GM21447 (cell line): ENCODE measurements at regions not wholly inside any gene's neighbourhood (a gene's known extent, or its start where the extent isn't known, plus 50 kb on each side); places are given as distances from the start of the nearest gene placed in this dataset.

Source experiments
- ATAC-seq: cut with Tn5 transposase; IDR thresholded peaks from one replicate; pipeline ENCODE4 v1.9.1; 2021; ENCODE audit not compliant: unreplicated experiment

- no peak for ATAC-seq
These were observed 57.3 kb downstream of the KCNA4 start for GRCh38 chr11:29959488-29959887.

DNA sequence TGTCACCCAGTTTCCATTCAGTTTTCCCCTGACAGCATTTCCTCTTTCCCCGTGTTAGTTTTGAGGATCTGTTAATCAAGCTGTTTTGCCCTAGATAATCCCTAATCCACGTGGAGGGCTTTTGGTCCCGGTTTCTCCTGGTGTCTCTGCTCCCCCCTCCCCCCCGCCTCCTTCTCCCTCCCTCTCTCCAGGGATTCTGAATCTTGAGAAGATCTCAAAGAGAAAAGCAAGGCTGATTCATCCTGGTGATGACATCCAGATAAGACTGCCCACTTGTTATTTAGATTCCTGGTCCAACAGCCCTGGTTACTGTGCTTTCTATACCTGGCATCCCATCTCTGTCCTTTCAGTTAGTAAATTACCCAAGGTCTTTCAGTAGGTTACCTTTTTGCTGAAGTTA is 59.4 kb downstream of the KCNA4 start:
- no peak for ATAC-seq

- ATAC-seq, result no peak
These were observed 60.7 kb downstream of the KCNA4 start for GRCh38 chr11:29956076-29956556.

- ATAC-seq, result no peak
These were observed 73.5 kb downstream of the KCNA4 start for GRCh38 chr11:29943347-29943746.

GRCh38 chr11:29937526-29937925 is 79.3 kb downstream of the KCNA4 start:
- no peak for ATAC-seq

DNA sequence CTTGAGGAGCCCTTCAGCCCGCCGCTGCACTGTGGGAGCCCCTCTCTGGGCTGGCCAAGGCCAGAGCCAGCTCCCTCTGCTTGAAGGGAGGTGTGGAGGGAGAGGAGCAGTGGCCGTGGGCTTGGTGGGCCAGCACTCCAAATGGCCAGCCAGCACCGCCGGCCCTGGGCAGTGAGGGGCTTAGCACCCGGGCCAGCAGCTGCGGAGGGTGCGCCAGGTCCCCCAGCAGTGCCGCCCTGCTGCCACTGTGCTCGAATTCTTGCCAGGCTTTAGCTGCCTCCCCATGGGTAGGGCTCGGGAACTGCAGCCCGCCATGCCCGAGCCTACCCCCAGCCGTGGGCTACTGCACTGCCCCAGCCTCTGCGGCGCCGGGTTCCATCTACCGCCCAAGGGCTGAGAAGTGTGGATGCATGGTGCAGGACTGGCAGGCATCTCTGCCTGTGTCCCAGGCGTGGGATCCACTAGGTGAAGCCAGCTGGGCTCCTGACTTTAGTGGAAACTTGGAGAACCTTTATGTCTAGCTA is 82.7 kb downstream of the KCNA4 start:
- ATAC-seq, result no peak

GRCh38 chr11:29916040-29916439 is 100.8 kb downstream of the KCNA4 start:
- ATAC-seq, result no peak

- no peak for ATAC-seq
These were observed 102.5 kb downstream of the KCNA4 start for GRCh38 chr11:29914203-29914930.

- ATAC-seq, result no peak
These were observed 103.5 kb downstream of the KCNA4 start for GRCh38 chr11:29913352-29913751.

GRCh38 chr11:29900382-29900781 is 116.4 kb downstream of the KCNA4 start:
- no peak for ATAC-seq

- no peak for ATAC-seq
These were observed 137.3 kb downstream of the KCNA4 start for GRCh38 chr11:29879560-29879959.

- ATAC-seq, result no peak
These were observed 140.6 kb downstream of the KCNA4 start for GRCh38 chr11:29876192-29876591.

- ATAC-seq, result no peak
These were observed 169.6 kb downstream of the KCNA4 start for GRCh38 chr11:29847219-29847618.

GRCh38 chr11:29844701-29845379 is 172.0 kb downstream of the KCNA4 start:
- ATAC-seq, result no peak

- ATAC-seq, result no peak
These were observed 172.8 kb downstream of the KCNA4 start for GRCh38 chr11:29844031-29844430.

- no peak for ATAC-seq
These were observed 174.8 kb downstream of the KCNA4 start for GRCh38 chr11:29842061-29842460.

GRCh38 chr11:29826878-29827277 is 190.0 kb downstream of the KCNA4 start:
- ATAC-seq, result no peak

GRCh38 chr11:29816359-29816758 is 200.5 kb downstream of the KCNA4 start:
- ATAC-seq, result no peak

- ATAC-seq, result no peak
These were observed 207.7 kb downstream of the KCNA4 start for GRCh38 chr11:29809121-29809520.

DNA sequence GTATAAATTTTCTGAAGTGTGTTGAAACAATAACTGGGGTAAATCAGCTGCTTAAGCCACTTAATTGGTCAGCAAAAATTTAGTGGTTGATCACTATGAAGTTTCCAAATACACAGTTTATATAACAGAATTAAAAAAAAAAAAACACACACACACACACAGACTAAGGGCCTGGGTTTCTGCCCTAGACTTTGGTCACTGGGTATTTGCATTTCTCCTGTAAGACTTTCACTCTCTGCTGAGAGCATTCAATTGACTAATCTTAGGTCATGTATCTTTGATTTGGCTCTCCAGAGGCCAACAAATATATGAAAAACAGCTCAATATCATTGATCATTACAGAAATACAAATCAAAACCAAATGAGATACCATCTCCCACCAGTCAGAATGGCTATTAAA is 214.3 kb downstream of the KCNA4 start:
- ATAC-seq, result no peak

GRCh38 chr11:29801561-29801960 is 215.3 kb downstream of the KCNA4 start:
- no peak for ATAC-seq

DNA sequence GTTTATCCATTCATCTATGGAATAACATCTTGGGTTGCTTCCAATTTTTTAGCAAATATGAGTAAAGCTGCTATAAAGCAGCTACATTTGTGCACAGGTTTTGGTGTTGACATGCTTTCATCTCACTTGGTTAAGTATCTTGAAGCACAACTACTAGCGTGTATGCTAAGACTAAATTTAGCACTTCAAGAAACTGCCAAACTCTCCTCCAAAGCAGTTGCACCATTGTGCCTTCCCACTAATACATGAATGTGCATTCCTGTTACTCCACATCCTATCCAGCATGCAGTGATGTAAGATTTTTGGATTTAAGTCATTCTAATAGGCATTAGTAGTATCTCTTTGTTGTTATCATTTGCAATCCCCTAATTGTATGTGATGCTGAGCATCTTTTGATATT is 230.7 kb downstream of the KCNA4 start:
- no peak for ATAC-seq
